GM19452 (cell line): ENCODE measurements at regions not wholly inside any gene's neighbourhood (a gene's known extent, or its start where the extent isn't known, plus 50 kb on each side); places are given as distances from the start of the nearest gene placed in this dataset.
"Not testable (repeated sequence)": the region's sequence is repeated elsewhere in the genome, so short reads cannot be mapped to it uniquely, and the experiment has no call there.

Experiments used
- ATAC-seq: cut with Tn5 transposase; IDR thresholded peaks from one replicate; pipeline ENCODE4 v1.9.1; 2021; ENCODE audit not compliant: unreplicated experiment

DNA sequence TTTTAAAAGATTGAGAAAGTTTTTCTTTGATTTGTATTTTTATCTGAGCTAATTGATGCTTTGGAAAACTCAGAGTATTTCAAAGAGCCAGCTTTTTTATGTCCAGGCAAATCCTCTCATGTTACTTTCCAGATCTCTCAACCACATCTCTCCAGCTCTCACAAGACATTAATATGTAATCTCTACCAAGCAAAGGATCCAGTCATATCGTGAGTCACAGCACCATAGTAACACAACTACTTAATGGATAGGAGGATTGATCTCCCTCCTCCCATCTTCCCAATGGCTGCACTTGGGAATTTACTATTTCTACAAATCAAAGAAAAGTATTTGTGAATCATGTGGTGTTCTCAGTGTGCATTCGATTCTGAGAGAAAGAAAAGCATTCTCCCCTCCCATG lies 63.3 kb downstream of the POU4F1 start:
- no peak for ATAC-seq

DNA sequence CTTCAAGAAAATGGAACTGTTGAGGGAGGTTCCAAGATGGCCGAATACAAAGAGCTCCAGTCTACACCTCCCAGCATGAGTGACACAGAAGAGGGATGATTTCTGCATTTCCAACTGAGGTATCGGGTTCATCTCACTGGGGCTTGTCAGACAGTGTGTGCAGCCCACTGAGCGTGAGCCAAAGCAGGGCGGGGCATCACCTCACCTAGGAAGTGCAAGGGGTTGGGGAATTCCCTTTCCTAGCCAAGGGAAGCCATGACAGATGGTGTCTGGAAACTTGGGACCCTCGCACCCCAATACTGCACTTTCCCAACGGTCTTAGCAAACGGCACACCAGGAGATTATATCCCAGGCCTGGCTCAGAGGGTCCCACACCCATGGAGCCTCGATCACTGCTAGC lies 77.3 kb downstream of the POU4F1 start:
- not testable (repeated sequence) for ATAC-seq

DNA sequence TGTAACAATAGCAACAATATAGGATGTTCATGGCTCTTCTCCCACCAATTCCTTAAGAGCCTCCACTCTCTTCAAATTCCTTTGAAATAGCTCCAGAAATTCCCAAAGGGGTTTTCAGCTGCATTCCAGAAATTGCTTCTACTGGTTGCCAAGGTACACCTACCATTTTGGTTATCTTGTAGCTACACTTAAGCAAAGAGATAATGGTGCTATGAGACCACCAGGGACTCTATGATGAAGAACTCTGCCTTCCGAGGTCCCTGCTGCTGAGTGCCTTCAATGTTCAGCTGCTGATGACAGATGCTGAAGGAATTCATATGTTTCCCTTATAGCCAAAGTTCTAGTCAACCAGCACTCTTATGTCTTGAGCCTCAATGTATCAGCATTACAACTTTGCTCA lies 78.4 kb downstream of the POU4F1 start:
- no peak for ATAC-seq

DNA sequence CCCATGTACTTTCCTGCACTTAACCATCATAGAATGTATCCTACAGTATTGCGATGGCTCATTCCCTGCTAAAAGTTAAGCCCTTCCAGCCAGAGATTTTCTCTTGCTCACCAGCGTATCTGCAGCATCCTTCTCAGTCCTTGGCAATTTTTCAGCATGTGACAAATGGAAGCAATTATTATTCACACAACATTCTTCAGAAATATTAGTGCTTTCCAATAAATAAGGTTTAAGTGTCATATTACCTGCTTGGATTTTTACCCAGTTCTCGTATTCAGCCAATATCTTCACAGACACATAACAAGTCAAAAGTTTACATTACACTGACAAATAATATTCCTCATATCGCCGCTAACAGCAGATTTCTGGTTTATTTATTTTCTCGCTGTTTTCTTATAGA lies 82.3 kb downstream of the POU4F1 start:
- ATAC-seq: no peak

DNA sequence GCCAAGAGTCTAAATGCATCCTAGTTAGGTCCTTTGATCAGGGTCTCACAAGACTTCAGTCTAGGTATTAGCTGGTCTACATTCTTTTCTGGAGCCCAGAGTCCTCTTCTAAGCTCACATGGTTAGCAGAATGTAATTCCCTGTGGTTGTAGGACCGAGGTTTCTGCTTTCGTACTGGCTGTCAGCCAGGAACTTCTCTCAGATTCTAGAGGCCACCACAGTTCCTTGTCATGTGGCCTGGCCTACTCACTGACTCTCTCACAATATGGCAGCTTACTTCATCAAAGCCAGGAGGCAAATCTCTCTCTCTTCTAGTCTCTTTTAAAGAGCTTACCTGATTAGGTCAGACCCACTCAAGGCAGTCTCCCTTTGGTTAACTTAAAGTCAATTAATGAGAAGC lies 82.9 kb downstream of the POU4F1 start:
- no peak for ATAC-seq

DNA sequence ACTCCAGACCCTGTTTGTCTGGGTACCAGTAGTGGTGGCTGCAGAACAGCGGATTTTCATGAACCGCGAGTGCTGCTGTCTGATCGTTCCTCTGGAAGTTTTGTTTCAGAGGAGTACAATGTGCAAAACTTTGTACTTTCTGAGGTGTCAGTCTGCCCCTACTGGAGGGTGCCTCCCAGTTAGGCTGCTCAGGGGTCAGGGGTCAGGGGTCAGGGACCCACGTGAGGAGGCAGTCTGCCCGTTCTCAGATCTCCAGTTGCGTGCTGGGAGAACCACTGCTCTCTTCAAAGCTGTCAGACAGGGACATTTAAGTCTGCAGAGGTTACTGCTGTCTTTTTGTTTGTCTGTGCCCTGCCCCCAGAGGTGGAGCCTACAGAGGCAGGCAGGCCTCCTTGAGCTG lies 84.9 kb downstream of the POU4F1 start:
- ATAC-seq: not testable (repeated sequence)

DNA sequence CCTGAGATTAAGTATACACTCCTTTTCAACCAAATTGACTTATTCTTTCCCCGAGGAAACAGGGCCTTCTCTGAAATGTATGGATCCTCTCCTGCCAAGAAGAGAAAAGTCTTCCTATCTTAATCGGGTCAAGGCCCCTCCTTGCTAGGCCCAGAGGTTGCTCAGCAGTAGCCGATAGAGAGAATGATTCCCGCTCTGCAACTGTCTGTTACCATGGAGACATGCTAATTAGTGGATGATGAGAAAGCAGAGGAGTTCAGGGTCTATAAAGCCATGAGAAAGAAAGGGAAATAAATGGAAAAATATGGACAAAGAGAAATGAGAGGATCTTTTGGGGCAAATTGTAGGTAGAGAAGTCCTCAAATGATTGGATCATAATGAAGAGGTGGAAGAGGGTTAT lies 103.5 kb downstream of the POU4F1 start:
- no peak for ATAC-seq

DNA sequence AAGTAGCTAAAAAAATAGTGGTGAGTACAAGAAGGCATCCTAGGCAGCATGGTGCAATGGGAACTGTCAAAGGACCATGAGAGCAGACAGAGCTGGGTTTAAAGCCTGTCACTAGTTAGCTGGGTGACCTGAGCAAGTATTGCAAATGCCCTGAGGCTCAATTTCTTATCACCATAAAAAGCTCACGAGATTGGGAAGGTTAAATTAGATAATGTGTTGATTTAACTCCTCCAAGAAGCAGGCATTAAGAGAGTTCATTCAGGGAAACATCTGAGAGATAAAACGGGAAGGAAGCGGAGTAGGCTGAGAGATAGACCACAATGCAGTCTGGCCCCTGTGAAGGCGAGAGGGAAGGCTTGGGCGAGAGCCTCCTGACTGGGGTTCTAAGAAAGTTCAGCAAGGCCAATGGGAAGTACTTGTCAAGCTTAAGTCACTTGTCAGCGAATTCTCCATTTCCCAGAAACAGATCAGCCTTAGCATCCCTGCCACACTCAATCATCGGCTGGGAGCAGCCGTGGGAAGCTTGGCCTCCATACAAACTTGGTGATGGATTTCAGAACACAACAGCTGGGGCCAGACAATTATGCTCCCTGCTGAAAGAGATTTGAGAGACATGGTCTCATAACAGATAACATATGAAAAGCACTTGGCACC lies 105.5 kb downstream of the POU4F1 start:
- ATAC-seq: no peak

DNA sequence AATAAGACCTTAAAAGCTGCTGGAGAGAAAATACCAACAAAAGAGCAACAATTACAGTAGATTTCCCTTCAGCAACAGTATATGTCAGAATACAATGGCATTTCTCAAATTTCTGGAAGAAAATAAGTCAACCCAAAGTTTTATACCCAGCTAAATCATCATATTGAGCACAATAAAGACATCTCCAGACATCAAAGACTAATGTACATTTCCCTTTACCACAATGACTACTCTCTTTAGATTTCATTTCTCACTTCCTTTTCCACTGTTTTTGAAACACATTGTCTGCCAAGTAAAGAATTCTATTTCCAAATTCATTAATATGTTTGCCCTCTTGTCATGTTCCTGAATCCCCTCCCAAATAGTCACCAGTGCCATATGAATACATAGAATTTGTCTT lies 111.4 kb downstream of the POU4F1 start:
- ATAC-seq: no peak

DNA sequence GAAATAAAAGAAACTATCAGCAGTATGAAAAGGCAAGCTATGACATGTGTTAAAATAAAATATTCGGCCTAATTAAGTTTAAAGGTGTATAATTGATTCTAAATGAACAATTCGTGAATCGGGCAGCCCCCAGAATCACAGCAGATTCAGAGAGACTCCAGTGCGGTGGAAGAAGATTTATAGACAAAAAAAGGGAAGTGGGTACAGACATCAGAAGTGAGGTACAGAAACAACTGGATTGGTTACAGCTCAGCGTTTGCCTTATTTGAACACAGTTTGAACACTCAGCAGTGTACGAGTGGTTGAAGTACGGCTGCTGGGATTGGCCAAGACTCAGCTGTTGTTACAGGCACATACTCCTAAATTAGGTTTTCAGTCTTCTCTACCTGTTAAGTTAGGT lies 113.1 kb downstream of the POU4F1 start:
- ATAC-seq: not testable (repeated sequence)

DNA sequence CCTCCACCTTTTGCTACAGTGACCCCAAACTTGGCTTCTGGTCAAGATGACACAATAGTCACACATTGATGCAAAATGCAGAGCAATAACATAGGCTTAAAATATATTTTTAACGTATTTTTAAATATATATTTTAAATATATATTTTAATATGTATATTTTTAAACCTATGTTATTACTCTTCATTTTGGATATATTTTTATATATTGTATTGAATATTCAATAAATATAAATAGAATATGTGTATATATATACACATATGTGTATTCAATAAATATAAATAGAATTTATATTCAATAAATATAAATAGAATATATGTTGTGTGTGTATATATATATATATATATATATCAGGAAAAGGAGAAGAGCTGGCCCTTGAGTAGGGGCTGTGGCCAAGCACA lies 115.6 kb downstream of the POU4F1 start:
- no peak for ATAC-seq

DNA sequence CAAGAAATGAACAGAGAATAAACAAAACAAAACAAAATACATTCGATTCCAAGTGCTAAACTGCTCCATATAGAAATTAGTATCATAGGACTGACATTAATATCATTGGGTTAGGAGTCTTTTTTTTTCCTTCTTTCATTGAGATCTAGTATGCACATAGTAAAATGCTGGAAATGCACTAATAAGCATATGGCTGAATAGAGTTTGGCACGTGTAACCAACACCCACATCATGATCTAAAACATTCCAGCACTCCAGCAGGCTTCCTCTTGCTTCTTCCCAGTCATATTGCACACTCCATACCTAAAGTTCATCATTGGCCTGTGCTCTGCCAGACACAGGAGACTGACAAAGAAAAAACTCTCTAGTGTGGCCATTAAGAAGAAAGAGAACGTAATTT lies 117.5 kb downstream of the POU4F1 start:
- no peak for ATAC-seq

DNA sequence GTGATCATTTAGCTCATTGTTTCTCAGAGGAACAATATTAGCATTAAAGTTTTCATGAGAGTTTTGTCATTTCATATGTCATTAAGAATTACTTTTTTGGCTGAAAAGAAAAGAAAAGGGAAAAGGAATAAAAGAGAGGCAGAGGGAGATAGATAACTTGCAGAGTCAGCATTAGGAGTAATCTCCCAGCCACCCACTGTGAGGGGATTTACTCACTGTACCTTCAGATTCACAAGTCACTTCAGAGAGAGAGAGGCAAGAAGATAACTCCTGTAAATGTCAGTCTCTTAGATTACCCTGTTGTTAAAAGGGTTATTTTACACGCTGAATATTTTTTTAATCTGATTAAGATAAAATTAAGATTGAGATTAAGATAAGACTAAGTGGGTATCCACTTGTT lies 125.2 kb downstream of the POU4F1 start:
- ATAC-seq: no peak

DNA sequence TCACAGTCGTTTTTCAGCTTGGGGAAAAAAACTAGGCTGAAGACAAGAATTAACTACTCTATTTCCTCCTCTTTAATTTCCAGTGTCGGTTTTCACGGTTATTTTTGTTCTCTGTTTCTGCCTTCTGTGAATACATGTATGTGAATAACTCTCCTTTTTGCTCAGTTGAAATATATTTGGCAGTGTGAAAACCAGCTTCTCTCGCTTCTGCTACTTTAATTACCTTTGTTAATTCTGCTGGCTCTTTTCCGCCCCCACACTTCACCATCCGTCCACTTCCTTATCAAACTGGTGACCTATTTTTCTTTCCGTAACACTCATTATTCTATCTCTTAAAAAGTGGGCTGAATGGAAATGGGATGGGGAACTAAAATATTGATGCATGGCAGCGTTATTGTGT lies 126.4 kb downstream of the POU4F1 start:
- no peak for ATAC-seq

DNA sequence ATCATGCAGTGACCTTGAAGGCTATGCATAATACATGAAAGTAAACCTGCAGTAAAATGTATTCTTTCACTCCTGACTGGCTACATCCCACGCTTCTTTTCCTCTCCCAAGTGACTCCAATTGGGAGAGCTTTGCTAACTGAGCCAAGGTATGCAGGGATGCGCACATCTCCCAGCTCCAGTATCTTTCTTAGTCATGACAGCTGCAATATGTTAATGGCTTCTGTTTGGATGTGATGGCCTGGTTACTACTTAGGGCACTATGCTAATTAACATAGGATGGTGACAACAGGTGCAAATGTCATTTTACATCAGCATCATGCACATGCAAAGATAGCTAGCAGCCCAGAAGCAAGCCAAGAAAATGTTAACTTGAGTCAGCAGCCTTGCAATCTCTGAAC lies 134.7 kb downstream of the POU4F1 start:
- no peak for ATAC-seq

DNA sequence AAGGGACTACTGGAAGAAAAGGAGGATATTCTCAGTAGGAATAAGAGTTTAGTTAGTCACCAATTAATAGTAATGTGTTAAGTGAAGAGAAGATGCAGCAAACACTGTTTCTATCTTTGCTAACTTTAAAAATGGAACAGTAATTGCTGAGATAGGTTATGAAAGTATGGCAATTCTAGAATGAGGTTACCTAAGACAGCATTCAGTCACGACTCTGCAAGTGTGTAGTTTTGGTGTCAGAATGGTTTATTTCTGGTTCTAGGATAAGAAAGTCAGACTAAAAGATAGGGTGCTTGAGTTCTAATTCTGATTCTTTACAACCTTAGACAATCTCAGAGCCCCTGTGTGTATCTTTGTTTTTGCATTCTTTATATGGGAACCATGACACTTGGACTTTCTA lies 138.1 kb downstream of the POU4F1 start:
- no peak for ATAC-seq

DNA sequence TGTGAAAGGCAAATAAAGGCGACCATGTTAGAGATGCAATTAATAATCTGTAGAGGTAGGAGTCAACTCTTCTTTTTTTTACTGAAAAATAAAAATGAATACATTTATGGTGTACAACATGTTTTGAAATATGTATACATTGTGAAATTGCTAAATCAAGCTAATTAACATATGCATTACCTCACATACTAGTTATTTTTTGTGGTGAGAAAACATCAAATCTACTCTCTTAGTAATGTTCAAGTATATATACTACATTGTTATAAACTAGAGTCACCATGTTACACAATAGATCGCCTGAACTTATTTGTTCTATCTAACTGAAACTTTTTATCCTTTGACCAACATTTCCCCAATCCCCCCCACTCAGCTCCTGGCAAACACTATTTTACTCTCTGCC lies 143.2 kb downstream of the POU4F1 start:
- ATAC-seq: no peak

DNA sequence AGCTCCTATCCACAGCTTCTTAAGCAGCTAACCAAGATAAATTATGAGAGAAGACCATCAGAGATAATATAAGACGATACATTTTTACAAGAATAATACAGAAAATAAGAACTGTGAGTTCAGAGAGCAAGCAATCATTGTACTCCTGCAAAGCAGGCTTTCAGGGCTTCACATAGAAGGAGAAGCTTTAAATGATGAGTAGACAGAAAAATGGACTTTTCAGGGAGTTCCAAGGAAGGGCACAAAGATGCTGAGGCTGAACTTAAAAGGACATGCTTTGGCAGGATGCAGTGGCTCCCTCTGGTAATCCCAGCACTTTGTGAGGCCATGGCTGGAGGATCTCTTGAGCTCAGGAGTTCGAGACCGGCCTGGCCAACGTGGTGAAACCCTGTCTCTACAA lies 159.5 kb downstream of the POU4F1 start:
- ATAC-seq: no peak

DNA sequence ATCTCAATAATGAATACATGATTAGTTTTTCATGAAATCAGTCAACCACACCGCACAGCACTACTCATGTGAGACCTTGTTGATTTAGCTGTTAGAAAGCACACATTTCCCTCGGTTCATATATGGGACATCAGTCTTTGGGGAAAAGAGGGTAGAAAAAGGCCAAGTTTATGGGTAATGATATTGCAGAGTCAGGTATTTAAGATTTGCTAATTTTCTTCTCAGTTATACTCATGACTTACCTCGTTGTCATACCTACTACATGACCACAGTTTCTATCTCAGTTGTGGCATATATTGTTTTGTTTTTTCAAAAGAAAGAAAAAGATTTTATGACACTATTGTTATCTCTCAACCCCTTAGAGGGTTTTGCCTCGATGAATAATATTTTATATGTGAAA lies 165.6 kb downstream of the POU4F1 start:
- ATAC-seq: no peak

DNA sequence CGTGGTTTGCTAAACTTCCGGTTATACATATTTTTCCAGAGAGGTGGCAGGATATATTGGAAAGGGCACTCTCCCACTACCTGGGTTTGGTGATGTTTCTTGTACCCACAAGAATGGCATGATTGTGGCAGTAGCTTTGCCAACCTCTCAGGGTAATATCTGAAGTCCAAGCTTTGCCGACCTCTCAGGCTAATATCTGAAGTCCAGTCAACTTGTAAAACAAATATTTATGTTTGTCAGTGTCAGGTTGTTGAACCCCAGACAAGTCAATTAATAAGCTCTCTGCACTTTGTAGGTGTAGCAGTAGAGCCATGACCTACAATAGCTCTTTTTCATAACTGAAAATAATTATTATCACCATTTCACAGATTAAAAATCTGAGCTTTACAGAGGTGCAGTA lies 167.0 kb downstream of the POU4F1 start:
- no peak for ATAC-seq

DNA sequence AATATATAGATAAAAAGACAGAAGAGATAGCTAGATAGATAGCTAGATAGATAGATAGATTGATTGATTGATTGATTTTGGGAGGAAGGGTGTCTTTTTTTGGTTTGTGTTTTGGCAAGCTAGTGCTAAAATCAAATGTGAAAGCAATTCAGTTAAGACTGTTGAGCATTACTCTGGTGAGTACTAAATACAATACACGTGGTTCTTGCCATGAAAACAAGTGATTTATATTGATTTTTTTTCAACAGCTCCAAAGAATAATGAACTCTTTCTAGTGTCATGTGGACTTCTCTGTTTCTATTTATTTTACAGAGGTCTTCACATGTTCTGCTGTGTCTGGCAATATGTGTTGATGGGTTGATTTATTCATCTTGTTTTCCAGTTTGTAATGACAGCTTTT lies 172.0 kb downstream of the POU4F1 start:
- no peak for ATAC-seq

DNA sequence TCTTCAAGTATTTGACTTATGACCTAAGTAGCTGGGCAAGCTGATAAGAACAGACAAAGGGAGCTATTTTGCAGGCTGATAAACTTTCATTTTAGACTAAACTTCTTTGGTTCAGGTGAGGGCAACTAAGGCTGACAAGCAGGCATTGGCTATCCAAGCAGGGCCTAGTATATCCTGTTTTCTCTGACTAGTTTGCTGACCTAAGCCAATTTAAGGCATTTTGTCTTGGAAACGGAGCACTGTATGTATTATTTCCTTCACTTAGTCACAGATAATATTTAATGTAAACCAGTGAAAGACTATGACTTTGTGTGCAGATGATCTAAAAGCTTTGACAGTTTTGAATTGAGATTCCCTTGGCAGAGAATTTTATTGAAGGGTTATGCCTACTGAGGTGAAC lies 172.5 kb downstream of the POU4F1 start:
- ATAC-seq: no peak

DNA sequence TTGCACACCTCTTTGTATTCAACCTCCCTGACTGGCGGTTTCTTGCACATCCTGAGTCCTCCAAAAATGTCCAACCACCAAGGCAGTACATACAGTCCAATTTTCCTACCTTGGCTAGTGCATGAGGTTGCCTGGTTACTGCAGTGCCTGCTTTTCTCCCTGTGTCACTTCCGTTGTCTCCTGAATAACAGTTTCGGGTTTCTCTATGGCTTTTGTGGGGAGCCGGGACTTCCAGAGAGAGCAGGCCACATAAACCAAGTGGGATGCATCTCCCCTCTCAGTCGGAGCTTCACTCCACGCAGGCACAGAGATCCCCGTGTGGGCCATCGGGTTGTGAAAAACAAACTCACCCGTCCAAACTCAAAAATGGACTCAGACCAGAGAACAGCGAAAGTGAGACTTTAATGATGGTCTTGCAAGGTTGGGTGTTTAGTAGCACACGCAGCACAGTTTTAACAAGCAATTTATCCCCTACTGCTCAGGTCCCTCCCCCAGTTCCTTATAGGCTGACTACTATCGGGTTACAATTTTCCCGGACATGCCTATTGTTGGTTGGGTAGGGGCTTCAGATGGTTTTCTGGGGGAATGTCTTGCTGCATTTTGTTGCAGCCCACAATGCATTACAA lies 173.1 kb downstream of the POU4F1 start:
- no peak for ATAC-seq
